Neuronal stem cell (in vitro differentiated cells): ENCODE measurements at regions not wholly inside any gene's neighbourhood (a gene's known extent, or its start where the extent isn't known, plus 50 kb on each side); places are given as distances from the start of the nearest gene placed in this dataset.

ENCODE experiments used
- DNase-seq: peaks from one replicate; pipeline ENCODE4 v3.0.0-alpha.2; 2013; ENCODE audit warnings: low spot score
- H2AFZ ChIP-seq: one replicate; pipeline ENCODE4 v1.6.1; 2013; ENCODE audit warnings: mild to moderate bottlenecking, low read length, inconsistent platforms
- H2AK5ac ChIP-seq: 2 replicates; pipeline ENCODE4 v1.6.1; 2013; ENCODE audit warnings: low read depth, mild to moderate bottlenecking, inconsistent platforms, low read length, moderate library complexity, mixed read lengths
- H2BK120ac ChIP-seq: 2 replicates; pipeline ENCODE4 v1.6.1; 2013; ENCODE audit warnings: low read depth, mild to moderate bottlenecking, inconsistent platforms, low read length, moderate library complexity, mixed read lengths
- H2BK12ac ChIP-seq: one replicate; pipeline ENCODE4 v1.6.1; 2013; ENCODE audit warnings: low read length, inconsistent platforms
- H2BK15ac ChIP-seq: 2 replicates; pipeline ENCODE4 v1.6.1; 2013; ENCODE audit warnings: mild to moderate bottlenecking, low read length, inconsistent platforms, mixed read lengths
- H2BK5ac ChIP-seq: one replicate; pipeline ENCODE4 v1.6.1; 2013; ENCODE audit warnings: inconsistent platforms, mild to moderate bottlenecking, low read length, moderate library complexity
- H3K14ac ChIP-seq: one replicate; pipeline ENCODE4 v1.6.1; 2013; ENCODE audit warnings: low read length, inconsistent platforms
- H3K18ac ChIP-seq: 2 replicates; pipeline ENCODE4 v1.6.1; 2013; ENCODE audit warnings: low read length, inconsistent platforms
- H3K23ac ChIP-seq: 2 replicates; pipeline ENCODE4 v1.6.1; 2013; ENCODE audit warnings: low read depth, mild to moderate bottlenecking, mixed read lengths, low read length, inconsistent platforms; ENCODE audit not compliant: poor library complexity
- H3K27ac ChIP-seq: replicated peaks from 3 replicates; pipeline ENCODE4 v1.5.1; 2013; ENCODE audit warnings: low read length, inconsistent platforms
- H3K27me3 ChIP-seq, 3 experiments: 2 replicates each; pipeline ENCODE4 v1.6.1; 2013; ENCODE audit warnings: low read length in 3 of 3, mild to moderate bottlenecking in 2 of 3, inconsistent platforms in 1 of 3, low read depth in 1 of 3, mixed read lengths in 1 of 3, moderate library complexity in 1 of 3; ENCODE audit not compliant: control insufficient read depth in 3 of 3, insufficient read depth in 3 of 3
- H3K36me3 ChIP-seq, 2 donors: replicated peaks in 1 of 2; 2 replicates each; pipeline ENCODE4 v1.6.1; 2013; ENCODE audit warnings: low read length in 2 of 2; ENCODE audit not compliant: control insufficient read depth in 2 of 2, insufficient read depth in 2 of 2
- H3K4ac ChIP-seq: 2 replicates; pipeline ENCODE4 v1.6.1; 2013; ENCODE audit warnings: inconsistent platforms, mild to moderate bottlenecking, low read length, moderate library complexity
- H3K4me1 ChIP-seq, 2 donors: 1 replicate in 1 of 2; 2 replicates in 1 of 2; pipeline ENCODE4 v1.6.1; 2013; ENCODE audit warnings: low read length in 2 of 2, low read depth in 1 of 2; ENCODE audit not compliant: control insufficient read depth in 2 of 2, insufficient read depth in 1 of 2
- H3K4me2 ChIP-seq: one replicate; pipeline ENCODE4 v1.6.1; 2013; ENCODE audit warnings: mild to moderate bottlenecking, low read length, inconsistent platforms; ENCODE audit not compliant: insufficient read depth, poor library complexity, severe bottlenecking
- H3K4me3 ChIP-seq, 2 donors: 2 replicates each; pipeline ENCODE4 v1.5.1; 2013; ENCODE audit warnings: low read length in 2 of 2, mild to moderate bottlenecking in 2 of 2, inconsistent platforms in 1 of 2, moderate library complexity in 1 of 2
- H3K79me1 ChIP-seq: one replicate; pipeline ENCODE4 v1.6.1; 2013; ENCODE audit warnings: low read depth, mild to moderate bottlenecking, inconsistent platforms, low read length, moderate library complexity
- H3K9ac ChIP-seq: one replicate; pipeline ENCODE4 v1.6.1; 2013; ENCODE audit warnings: mild to moderate bottlenecking, low read depth, low read length, inconsistent platforms; ENCODE audit not compliant: poor library complexity
- H3K9me3 ChIP-seq, 2 donors: replicated peaks in 1 of 2; 2 replicates each; pipeline versions ENCODE3 to v1.6.1; 2013; ENCODE audit warnings: low read length in 2 of 2, mild to moderate bottlenecking in 2 of 2, inconsistent platforms in 1 of 2, low read depth in 1 of 2, mixed read lengths in 1 of 2, moderate library complexity in 1 of 2; ENCODE audit not compliant: control insufficient read depth in 2 of 2, insufficient read depth in 1 of 2
- H4K8ac ChIP-seq: one replicate; pipeline ENCODE4 v1.6.1; 2013; ENCODE audit warnings: low read depth, mild to moderate bottlenecking, inconsistent platforms, low read length, moderate library complexity
- H4K91ac ChIP-seq: one replicate; pipeline ENCODE4 v1.6.1; 2013; ENCODE audit warnings: low read length, low read depth, mild to moderate bottlenecking, inconsistent platforms; ENCODE audit not compliant: poor library complexity
- WGBS, 2 donors: extraction: QIAGEN DNeasy Blood & Tissue Kit; methylation state at CpG; one replicate each; pipeline ENCODE4 v1.1.7; 2013; ENCODE audit warnings: missing lambda C conversion rate in 2 of 2, mixed read lengths in 1 of 2; ENCODE audit not compliant: insufficient read length in 2 of 2, insufficient replicate concordance in 1 of 2; ENCODE audit errors: extremely low coverage in 2 of 2; 5-methylcytosine and 5-hydroxymethylcytosine counted together

GRCh38 chr6:102571236-102571908 is 1177.9 kb downstream of the GRIK2 start:
- H2BK120ac ChIP-seq, result no peak overlapping the region
- no peak overlapping the region for H3K4ac ChIP-seq
- H3K9ac ChIP-seq, result no peak overlapping the region
- H3K27me3 ChIP-seq, result no peaks in the 10 kb centered on the region
- H3K79me1 ChIP-seq, result no peaks in the 10 kb centered on the region
- no peak overlapping the region for H2BK15ac ChIP-seq
- no peaks in the 10 kb centered on the region for H3K36me3 ChIP-seq
- H4K91ac ChIP-seq, result no peak overlapping the region
- no peak overlapping the region for H3K18ac ChIP-seq
- no CpG with 5 or more reads among the region's 2 CpGs for WGBS, 2 donors
- no peaks in the 10 kb centered on the region for H3K9me3 ChIP-seq
- no peak overlapping the region for H2BK5ac ChIP-seq
- no peak overlapping the region for H2BK12ac ChIP-seq
- H3K23ac ChIP-seq, result no peak overlapping the region
- no peak overlapping the region for H2AFZ ChIP-seq
- H3K4me1 ChIP-seq, result no peaks in the 10 kb centered on the region
- DNase-seq, result no peak
- no peak overlapping the region for H3K4me2 ChIP-seq
- no peak overlapping the region for H4K8ac ChIP-seq
- no peak overlapping the region for H3K27ac ChIP-seq
- no peak overlapping the region for H3K4me3 ChIP-seq
- no peak overlapping the region for H2AK5ac ChIP-seq
- H3K14ac ChIP-seq, result no peak overlapping the region

GRCh38 chr6:102562713-102563112 is 1169.2 kb downstream of the GRIK2 start:
- no peaks in the 10 kb centered on the region for H3K36me3 ChIP-seq
- H3K4me3 ChIP-seq, result no peak overlapping the region
- H2BK15ac ChIP-seq, result no peak overlapping the region
- H2BK120ac ChIP-seq, result no peak overlapping the region
- no peak overlapping the region for H3K4ac ChIP-seq
- H4K8ac ChIP-seq, result no peak overlapping the region
- H3K27ac ChIP-seq, result no peak overlapping the region
- no peak overlapping the region for H4K91ac ChIP-seq
- H2BK12ac ChIP-seq, result no peak overlapping the region
- H2AFZ ChIP-seq, result no peak overlapping the region
- H3K4me2 ChIP-seq, result no peak overlapping the region
- no peaks in the 10 kb centered on the region for H3K27me3 ChIP-seq
- no peak for DNase-seq
- no peak overlapping the region for H3K14ac ChIP-seq
- no CpG with 5 or more reads among the region's 1 CpG for WGBS, 2 donors
- no peak overlapping the region for H3K18ac ChIP-seq
- H3K4me1 ChIP-seq, result no peaks in the 10 kb centered on the region
- no peaks in the 10 kb centered on the region for H3K79me1 ChIP-seq
- no peak overlapping the region for H3K9ac ChIP-seq
- H2AK5ac ChIP-seq, result no peak overlapping the region
- H3K23ac ChIP-seq, result no peak overlapping the region
- H2BK5ac ChIP-seq, result no peak overlapping the region
- no peaks in the 10 kb centered on the region for H3K9me3 ChIP-seq

- no peak overlapping the region for H2AK5ac ChIP-seq
Observed at GRCh38 chr6:102553214-102553613, 1159.7 kb downstream of the GRIK2 start.

GRCh38 chr6:102549221-102549874 is 1155.8 kb downstream of the GRIK2 start:
- Histone ChIP-seq H4K8ac (no peak overlapping the region), H2AK5ac (no peak overlapping the region), H3K9ac (no peak overlapping the region), H3K27me3 (no peaks in the 10 kb centered on the region), H3K18ac (no peak overlapping the region), H3K4ac (no peak overlapping the region), H3K9me3 (no peaks in the 10 kb centered on the region), H3K4me2 (no peak overlapping the region), H3K27ac (no peak overlapping the region), H2BK15ac (no peak overlapping the region), H2AFZ (no peak overlapping the region), H3K79me1 (no peaks in the 10 kb centered on the region), H3K14ac (no peak overlapping the region), H3K36me3 (no peaks in the 10 kb centered on the region), H4K91ac (no peak overlapping the region), H3K4me1 (no peaks in the 10 kb centered on the region), H3K23ac (no peak overlapping the region), H2BK12ac (no peak overlapping the region), H2BK5ac (no peak overlapping the region), H2BK120ac (no peak overlapping the region), H3K4me3 (no peak overlapping the region)
- DNase-seq, result no peak
- 100% methylated on average over 1 of the region's 6 CpGs; no CpG with 5 or more reads in 1 of the 2 donors for WGBS, 2 donors

More at GRCh38 chr6:102553214-102553613, 1159.7 kb downstream of the GRIK2 start:
- Histone ChIP-seq H3K14ac (no peak overlapping the region), H3K9me3 (no peaks in the 10 kb centered on the region), H2BK15ac (no peak overlapping the region), H3K27me3 (no peaks in the 10 kb centered on the region), H3K4me2 (no peak overlapping the region), H3K4me1 (no peaks in the 10 kb centered on the region), H3K36me3 (no peaks in the 10 kb centered on the region), H3K18ac (no peak overlapping the region), H3K27ac (no peak overlapping the region), H3K9ac (no peak overlapping the region), H2BK120ac (no peak overlapping the region), H4K91ac (no peak overlapping the region), H3K4ac (no peak overlapping the region), H3K23ac (no peak overlapping the region), H3K79me1 (no peaks in the 10 kb centered on the region), H3K4me3 (no peak overlapping the region), H2BK5ac (no peak overlapping the region), H4K8ac (no peak overlapping the region), H2BK12ac (no peak overlapping the region), H2AFZ (no peak overlapping the region)
- DNase-seq, result no peak
